ENCODE measurements at regions not wholly inside any gene's neighbourhood (a gene's known extent, or its start where the extent isn't known, plus 50 kb on each side); places are given as distances from the start of the nearest gene placed in this dataset.

DNA sequence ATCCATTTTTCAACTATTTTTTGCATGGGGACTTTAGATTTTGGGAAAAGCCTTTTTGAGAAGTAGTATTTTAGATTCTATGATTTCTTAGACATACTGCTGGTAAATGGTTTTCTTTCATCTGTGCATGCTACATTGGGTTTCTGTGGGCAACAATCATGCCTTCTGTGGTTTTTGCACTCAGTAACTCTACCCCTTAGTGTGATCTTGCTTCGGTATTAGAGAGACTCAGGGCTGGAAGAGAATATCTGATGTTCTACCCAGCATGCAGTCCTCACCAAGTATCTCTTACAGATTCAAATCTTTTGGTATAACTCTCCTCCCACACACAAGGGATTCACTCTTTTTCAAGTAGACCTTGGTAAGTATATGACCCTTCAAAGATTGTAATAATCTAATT is 183.0 kb downstream of the PMAIP1 start:
- H3K4me3 ChIP-seq = no peak overlapping the region
- no peak overlapping the region for H3K4me2 ChIP-seq (ENCODE audit: control insufficient read depth, insufficient read depth)
- ATAC-seq (peak; percentile 61), DNase-seq (ENCODE audit: low read depth, low spot score) (no peak), FAIRE-seq (no peak)
- no peaks in the 10 kb centered on the region for H3K9me3 ChIP-seq (replicated peaks; ENCODE audit: control insufficient read depth, insufficient read depth, low read length)
- no peaks in the 10 kb centered on the region for H4K20me1 ChIP-seq (ENCODE audit: control insufficient read depth, insufficient read depth)
- H3K27ac ChIP-seq (ENCODE audit: control insufficient read depth, insufficient read depth) = no peak overlapping the region
- H3K9ac ChIP-seq (ENCODE audit: control insufficient read depth, insufficient read depth, low read length) = no peak overlapping the region
- SMC1A ChIA-PET (ENCODE audit: uncharacterized antibody, unreplicated experiment) = no interaction called here
- intact Hi-C loops (cut with micrococcal nuclease; ENCODE audit: unreplicated experiment) (no loop called here), in situ Hi-C loops (cut with MboI) (no loop called here)
- H3K79me2 ChIP-seq (ENCODE audit: control insufficient read depth, insufficient read depth, low read length) = no peaks in the 10 kb centered on the region
- TF ChIP-seq YBX1 (IDR thresholded peaks at IDR 0.05) (no peak), RUNX3 (IDR thresholded peaks at IDR 0.05; ENCODE audit: low read length) (0 out of 2 replicates have a peak, but pooled peaks have one; percentile 8)
- no peaks in the 10 kb centered on the region for H3K27me3 ChIP-seq (replicated peaks in 1 of 2; ENCODE audit: control insufficient read depth in 2 of 2, insufficient read depth in 2 of 2, low read length in 1 of 2)
- H2AFZ ChIP-seq (ENCODE audit: control insufficient read depth, low read depth, low read length) = no peak overlapping the region
- H3K36me3 ChIP-seq (ENCODE audit: control insufficient read depth in 2 of 2, insufficient read depth in 2 of 2, low read length in 1 of 2) = no peaks in the 10 kb centered on the region
- POLR2A ChIA-PET = no interaction called here
- RAD21 ChIA-PET (ENCODE audit: unreplicated experiment) = no interaction called here
- no TSS peak for BruUV-seq (replicated peaks)
- CTCF ChIA-PET = interaction anchor here (1.3 kb wide), 1 partner anchor 259 kb away, joined by 3 read pairs; no protein-coding TSS in a partner anchor
- WGBS (ENCODE audit: insufficient coverage, insufficient replicate concordance, low lambda C conversion rate, missing lambda C conversion rate) = 27% methylated on average over 1 of the region's 1 CpG
- no peaks in the 10 kb centered on the region for H3K4me1 ChIP-seq (ENCODE audit: control insufficient read depth, insufficient read depth, low read length)

DNA sequence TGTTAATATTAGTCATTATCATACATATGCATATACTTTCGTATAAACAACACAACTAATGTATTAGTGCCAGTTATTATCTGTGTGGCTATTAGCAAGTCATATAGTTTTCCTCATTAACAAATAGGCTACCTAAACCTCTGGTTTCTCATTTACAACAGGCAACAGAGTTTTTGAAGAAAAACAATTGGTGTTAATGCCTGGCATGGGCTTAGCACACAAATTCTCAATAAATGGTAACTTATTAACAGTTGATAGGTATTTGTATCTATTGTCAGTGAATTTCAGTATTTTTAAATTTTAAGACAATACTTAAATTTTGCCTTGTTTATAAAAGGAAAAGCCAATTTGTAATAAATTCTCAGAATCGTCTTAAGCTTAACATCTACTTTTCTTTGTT is 182.5 kb downstream of the PMAIP1 start:
- ChIA-PET CTCF (no interaction called here), SMC1A (ENCODE audit: uncharacterized antibody, unreplicated experiment) (no interaction called here), POLR2A (no interaction called here), RAD21 (ENCODE audit: unreplicated experiment) (no interaction called here)
- no peaks in the 10 kb centered on the region for H3K27me3 ChIP-seq (replicated peaks in 1 of 2; ENCODE audit: control insufficient read depth in 2 of 2, insufficient read depth in 2 of 2, low read length in 1 of 2)
- ATAC-seq (no peak), DNase-seq (ENCODE audit: low read depth, low spot score) (no peak), FAIRE-seq (no peak)
- in situ Hi-C loops (cut with MboI) = no loop called here
- 7% methylated on average over 2 of the region's 2 CpGs for WGBS (ENCODE audit: insufficient coverage, insufficient replicate concordance, low lambda C conversion rate, missing lambda C conversion rate)
- H3K4me2 ChIP-seq (ENCODE audit: control insufficient read depth, insufficient read depth) = no peak overlapping the region
- intact Hi-C loops (cut with micrococcal nuclease; ENCODE audit: unreplicated experiment) = no loop called here
- H3K4me3 ChIP-seq = no peak overlapping the region
- H2AFZ ChIP-seq (ENCODE audit: control insufficient read depth, low read depth, low read length) = no peak overlapping the region
- H4K20me1 ChIP-seq (ENCODE audit: control insufficient read depth, insufficient read depth) = no peaks in the 10 kb centered on the region
- H3K27ac ChIP-seq (ENCODE audit: control insufficient read depth, insufficient read depth) = no peak overlapping the region
- H3K79me2 ChIP-seq (ENCODE audit: control insufficient read depth, insufficient read depth, low read length) = no peaks in the 10 kb centered on the region
- H3K4me1 ChIP-seq (ENCODE audit: control insufficient read depth, insufficient read depth, low read length) = no peaks in the 10 kb centered on the region
- H3K36me3 ChIP-seq (ENCODE audit: control insufficient read depth in 2 of 2, insufficient read depth in 2 of 2, low read length in 1 of 2) = no peaks in the 10 kb centered on the region
- H3K9me3 ChIP-seq (replicated peaks; ENCODE audit: control insufficient read depth, insufficient read depth, low read length) = no peaks in the 10 kb centered on the region
- no TSS peak for BruUV-seq (replicated peaks)
- H3K9ac ChIP-seq (ENCODE audit: control insufficient read depth, insufficient read depth, low read length) = no peak overlapping the region
- TF ChIP-seq, protein P1, sequence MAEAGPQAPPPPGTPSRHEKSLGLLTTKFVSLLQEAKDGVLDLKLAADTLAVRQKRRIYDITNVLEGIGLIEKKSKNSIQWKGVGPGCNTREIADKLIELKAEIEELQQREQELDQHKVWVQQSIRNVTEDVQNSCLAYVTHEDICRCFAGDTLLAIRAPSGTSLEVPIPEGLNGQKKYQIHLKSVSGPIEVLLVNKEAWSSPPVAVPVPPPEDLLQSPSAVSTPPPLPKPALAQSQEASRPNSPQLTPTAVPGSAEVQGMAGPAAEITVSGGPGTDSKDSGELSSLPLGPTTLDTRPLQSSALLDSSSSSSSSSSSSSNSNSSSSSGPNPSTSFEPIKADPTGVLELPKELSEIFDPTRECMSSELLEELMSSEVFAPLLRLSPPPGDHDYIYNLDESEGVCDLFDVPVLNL (IDR thresholded peaks at IDR 0.05; ENCODE audit: low read depth, low read length) = no peak
- TF ChIP-seq HDAC6 (IDR thresholded peaks at IDR 0.05; ENCODE audit: unreplicated experiment) (no peak), LARP7 (IDR thresholded peaks at IDR 0.05) (no peak), ZNF217 (IDR thresholded peaks at IDR 0.05) (no peak), SP1 (IDR thresholded peaks at IDR 0.05; ENCODE audit: low read depth, low read length) (no peak), YY1 (IDR thresholded peaks at IDR 0.05; ENCODE audit: low read depth, low read length) (no peak), JUNB (IDR thresholded peaks at IDR 0.05) (no peak), CBX5 (IDR thresholded peaks at IDR 0.05; ENCODE audit: low read depth) (no peak)
- TF ChIP-seq, protein P2, sequence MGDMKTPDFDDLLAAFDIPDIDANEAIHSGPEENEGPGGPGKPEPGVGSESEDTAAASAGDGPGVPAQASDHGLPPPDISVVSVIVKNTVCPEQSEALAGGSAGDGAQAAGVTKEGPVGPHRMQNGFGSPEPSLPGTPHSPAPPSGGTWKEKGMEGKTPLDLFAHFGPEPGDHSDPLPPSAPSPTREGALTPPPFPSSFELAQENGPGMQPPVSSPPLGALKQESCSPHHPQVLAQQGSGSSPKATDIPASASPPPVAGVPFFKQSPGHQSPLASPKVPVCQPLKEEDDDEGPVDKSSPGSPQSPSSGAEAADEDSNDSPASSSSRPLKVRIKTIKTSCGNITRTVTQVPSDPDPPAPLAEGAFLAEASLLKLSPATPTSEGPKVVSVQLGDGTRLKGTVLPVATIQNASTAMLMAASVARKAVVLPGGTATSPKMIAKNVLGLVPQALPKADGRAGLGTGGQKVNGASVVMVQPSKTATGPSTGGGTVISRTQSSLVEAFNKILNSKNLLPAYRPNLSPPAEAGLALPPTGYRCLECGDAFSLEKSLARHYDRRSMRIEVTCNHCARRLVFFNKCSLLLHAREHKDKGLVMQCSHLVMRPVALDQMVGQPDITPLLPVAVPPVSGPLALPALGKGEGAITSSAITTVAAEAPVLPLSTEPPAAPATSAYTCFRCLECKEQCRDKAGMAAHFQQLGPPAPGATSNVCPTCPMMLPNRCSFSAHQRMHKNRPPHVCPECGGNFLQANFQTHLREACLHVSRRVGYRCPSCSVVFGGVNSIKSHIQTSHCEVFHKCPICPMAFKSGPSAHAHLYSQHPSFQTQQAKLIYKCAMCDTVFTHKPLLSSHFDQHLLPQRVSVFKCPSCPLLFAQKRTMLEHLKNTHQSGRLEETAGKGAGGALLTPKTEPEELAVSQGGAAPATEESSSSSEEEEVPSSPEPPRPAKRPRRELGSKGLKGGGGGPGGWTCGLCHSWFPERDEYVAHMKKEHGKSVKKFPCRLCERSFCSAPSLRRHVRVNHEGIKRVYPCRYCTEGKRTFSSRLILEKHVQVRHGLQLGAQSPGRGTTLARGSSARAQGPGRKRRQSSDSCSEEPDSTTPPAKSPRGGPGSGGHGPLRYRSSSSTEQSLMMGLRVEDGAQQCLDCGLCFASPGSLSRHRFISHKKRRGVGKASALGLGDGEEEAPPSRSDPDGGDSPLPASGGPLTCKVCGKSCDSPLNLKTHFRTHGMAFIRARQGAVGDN (IDR thresholded peaks at IDR 0.05) = no peak
- TF ChIP-seq, protein P3, sequence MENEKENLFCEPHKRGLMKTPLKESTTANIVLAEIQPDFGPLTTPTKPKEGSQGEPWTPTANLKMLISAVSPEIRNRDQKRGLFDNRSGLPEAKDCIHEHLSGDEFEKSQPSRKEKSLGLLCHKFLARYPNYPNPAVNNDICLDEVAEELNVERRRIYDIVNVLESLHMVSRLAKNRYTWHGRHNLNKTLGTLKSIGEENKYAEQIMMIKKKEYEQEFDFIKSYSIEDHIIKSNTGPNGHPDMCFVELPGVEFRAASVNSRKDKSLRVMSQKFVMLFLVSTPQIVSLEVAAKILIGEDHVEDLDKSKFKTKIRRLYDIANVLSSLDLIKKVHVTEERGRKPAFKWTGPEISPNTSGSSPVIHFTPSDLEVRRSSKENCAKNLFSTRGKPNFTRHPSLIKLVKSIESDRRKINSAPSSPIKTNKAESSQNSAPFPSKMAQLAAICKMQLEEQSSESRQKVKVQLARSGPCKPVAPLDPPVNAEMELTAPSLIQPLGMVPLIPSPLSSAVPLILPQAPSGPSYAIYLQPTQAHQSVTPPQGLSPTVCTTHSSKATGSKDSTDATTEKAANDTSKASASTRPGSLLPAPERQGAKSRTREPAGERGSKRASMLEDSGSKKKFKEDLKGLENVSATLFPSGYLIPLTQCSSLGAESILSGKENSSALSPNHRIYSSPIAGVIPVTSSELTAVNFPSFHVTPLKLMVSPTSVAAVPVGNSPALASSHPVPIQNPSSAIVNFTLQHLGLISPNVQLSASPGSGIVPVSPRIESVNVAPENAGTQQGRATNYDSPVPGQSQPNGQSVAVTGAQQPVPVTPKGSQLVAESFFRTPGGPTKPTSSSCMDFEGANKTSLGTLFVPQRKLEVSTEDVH (IDR thresholded peaks at IDR 0.05; ENCODE audit: low read depth, partially characterized antibody) = no peak

All from GM12878 (cell line).